ENCODE measurements at regions not wholly inside any gene's neighbourhood (a gene's known extent, or its start where the extent isn't known, plus 50 kb on each side); places are given as distances from the start of the nearest gene placed in this dataset.

DNA sequence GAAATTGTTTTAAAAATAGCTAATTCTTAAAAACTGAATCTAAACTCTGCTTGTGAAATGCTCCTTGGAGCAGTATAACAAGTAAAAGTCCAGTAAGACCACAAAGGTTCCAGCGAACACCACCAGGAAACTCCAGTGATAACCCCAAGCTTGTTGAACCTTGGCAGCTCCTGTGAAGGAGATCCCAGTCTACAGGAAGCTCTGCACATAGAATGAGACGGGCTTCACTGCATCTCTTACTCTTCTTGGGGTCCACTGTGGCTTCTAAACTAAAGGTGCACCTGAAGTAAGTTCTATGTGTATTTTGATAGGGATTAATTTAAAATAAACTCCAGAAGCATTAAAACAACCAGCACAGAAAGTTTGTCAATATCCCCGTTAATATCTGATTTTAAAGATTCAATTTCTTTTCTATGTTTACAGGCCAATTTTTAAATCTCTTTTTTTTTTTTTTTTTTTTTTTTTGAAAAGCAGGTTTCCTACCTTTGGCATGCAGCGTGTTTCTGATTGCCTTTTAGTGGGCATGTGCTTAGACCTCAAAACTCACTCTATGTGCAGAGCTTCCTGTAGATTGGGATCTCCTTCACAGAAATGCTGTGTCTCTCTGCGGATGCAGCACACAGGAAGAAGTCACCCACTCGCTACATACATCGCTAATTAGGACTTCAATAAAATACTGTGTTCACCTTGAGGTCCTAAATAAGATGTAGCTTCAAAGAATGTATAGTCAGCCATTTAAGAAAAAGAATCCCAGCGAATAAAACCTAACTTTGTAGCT, 508.5 kb downstream of the KLF12 start:
- BruUV-seq (replicated peaks): no TSS peak
- H3K4me3 ChIP-seq (ENCODE audit: low read depth, low read length): no peak overlapping the region
- Mint-ChIP-seq H3K4me1 (ENCODE audit: low read depth, unreplicated experiment) (peaks cover 4% of the 10 kb centered on the region), H3K36me3 (ENCODE audit: insufficient read depth, unreplicated experiment) (no peaks in the 10 kb centered on the region), H3K9me3 (ENCODE audit: unreplicated experiment) (no peaks in the 10 kb centered on the region), H3K4me3 (ENCODE audit: unreplicated experiment) (no peak overlapping the region), H3K27me3 (ENCODE audit: insufficient read depth, unreplicated experiment) (peaks cover 2% of the 10 kb centered on the region), H3K27ac (ENCODE audit: unreplicated experiment) (no peak overlapping the region)
- no peaks in the 10 kb centered on the region; the same call in 1 of the 2 replicates for H3K9me3 ChIP-seq
- H3K27me3 ChIP-seq (replicated peaks; ENCODE audit: control insufficient read depth, insufficient read depth, low read length): no peaks in the 10 kb centered on the region; the same call in 1 of the 2 replicates
- CTCF ChIA-PET: no interaction called here
- POLR2A ChIA-PET: no interaction called here
- H3K36me3 ChIP-seq (ENCODE audit: control insufficient read depth, insufficient read depth, low read length): no peaks in the 10 kb centered on the region
- no peaks in the 10 kb centered on the region for H3K4me1 ChIP-seq
- no peak for DNase-seq
- intact Hi-C loops (cut with micrococcal nuclease; ENCODE audit: unreplicated experiment): no loop called here
- TF ChIP-seq, protein P1, sequence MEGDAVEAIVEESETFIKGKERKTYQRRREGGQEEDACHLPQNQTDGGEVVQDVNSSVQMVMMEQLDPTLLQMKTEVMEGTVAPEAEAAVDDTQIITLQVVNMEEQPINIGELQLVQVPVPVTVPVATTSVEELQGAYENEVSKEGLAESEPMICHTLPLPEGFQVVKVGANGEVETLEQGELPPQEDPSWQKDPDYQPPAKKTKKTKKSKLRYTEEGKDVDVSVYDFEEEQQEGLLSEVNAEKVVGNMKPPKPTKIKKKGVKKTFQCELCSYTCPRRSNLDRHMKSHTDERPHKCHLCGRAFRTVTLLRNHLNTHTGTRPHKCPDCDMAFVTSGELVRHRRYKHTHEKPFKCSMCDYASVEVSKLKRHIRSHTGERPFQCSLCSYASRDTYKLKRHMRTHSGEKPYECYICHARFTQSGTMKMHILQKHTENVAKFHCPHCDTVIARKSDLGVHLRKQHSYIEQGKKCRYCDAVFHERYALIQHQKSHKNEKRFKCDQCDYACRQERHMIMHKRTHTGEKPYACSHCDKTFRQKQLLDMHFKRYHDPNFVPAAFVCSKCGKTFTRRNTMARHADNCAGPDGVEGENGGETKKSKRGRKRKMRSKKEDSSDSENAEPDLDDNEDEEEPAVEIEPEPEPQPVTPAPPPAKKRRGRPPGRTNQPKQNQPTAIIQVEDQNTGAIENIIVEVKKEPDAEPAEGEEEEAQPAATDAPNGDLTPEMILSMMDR (IDR thresholded peaks at IDR 0.05; ENCODE audit: insufficient read depth in 1 of 2, low read depth in 1 of 2, low read length in 1 of 2, severe bottlenecking in 1 of 2, unreplicated experiment in 1 of 2): no peak

DNA sequence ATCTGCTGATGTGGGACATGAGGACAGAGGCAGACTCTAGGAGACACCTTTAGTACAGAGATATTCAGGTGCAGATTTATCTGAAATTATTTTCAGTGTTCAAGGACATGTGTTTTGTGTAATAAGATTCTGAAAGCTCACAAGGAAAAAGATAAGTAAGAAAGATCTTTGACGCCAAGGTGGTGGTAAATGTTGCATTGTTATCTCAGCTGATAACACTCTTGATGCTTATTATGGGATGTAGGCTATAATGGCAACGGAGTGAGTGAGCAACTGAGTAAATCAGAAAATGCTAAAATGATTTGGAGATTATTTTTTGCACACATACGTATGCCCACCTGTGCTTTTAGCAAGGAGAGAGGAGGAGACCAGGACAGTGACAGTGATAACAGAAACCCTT, 510.9 kb downstream of the KLF12 start:
- H3K36me3 Mint-ChIP-seq (ENCODE audit: insufficient read depth, unreplicated experiment): no peaks in the 10 kb centered on the region
- ChIA-PET POLR2A (no interaction called here), CTCF (no interaction called here)

DNA sequence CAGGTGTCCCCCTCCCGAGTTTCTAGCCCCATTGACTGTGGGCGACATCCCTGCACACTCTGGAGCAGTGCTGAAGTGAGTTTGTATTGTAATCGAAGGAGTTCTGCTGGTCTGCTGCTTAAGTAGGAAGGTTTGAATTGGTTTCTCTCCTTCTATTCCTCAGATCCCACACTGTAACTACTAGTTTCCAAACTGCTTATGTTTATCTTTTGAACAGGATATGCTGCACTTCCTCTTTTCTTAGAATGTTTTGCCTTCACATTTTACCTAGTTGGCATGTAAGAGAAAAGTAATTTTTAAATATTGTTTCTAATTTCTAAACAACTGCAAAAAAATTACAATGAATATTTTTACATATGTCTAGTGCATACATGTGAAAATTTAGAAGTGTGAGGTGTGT, 511.8 kb downstream of the KLF12 start:
- H3K27me3 Mint-ChIP-seq (ENCODE audit: insufficient read depth, unreplicated experiment): peaks cover 2% of the 10 kb centered on the region
- ChIA-PET POLR2A (no interaction called here), CTCF (no interaction called here)
- BruUV-seq (replicated peaks): no TSS peak
- DNase-seq: no peak
- H3K27ac Mint-ChIP-seq (ENCODE audit: unreplicated experiment): no peak overlapping the region
- H3K36me3 ChIP-seq (ENCODE audit: control insufficient read depth, insufficient read depth, low read length): no peaks in the 10 kb centered on the region
- peaks cover 6% of the 10 kb centered on the region; the same call in 1 of the 2 replicates for H3K4me1 ChIP-seq
- H3K27me3 ChIP-seq (replicated peaks; ENCODE audit: control insufficient read depth, insufficient read depth, low read length): no peaks in the 10 kb centered on the region; the same call in 1 of the 2 replicates
- H3K9me3 ChIP-seq: no peaks in the 10 kb centered on the region; the same call in 1 of the 2 replicates
- TF ChIP-seq, protein P1 (IDR thresholded peaks at IDR 0.05; ENCODE audit: insufficient read depth in 1 of 2, low read depth in 1 of 2, low read length in 1 of 2, severe bottlenecking in 1 of 2, unreplicated experiment in 1 of 2): no peak
- H3K4me3 ChIP-seq (ENCODE audit: low read depth, low read length): no peak overlapping the region
- H3K4me3 Mint-ChIP-seq (ENCODE audit: unreplicated experiment): no peak overlapping the region
- H3K4me1 Mint-ChIP-seq (ENCODE audit: low read depth, unreplicated experiment): peaks cover 12% of the 10 kb centered on the region
- intact Hi-C loops (cut with micrococcal nuclease; ENCODE audit: unreplicated experiment): no loop called here
- H3K36me3 Mint-ChIP-seq (ENCODE audit: insufficient read depth, unreplicated experiment): no peaks in the 10 kb centered on the region
- H3K9me3 Mint-ChIP-seq (ENCODE audit: unreplicated experiment): no peaks in the 10 kb centered on the region

More for the DNA sequence above, 510.9 kb downstream of the KLF12 start:
- BruUV-seq (replicated peaks): no TSS peak
- Mint-ChIP-seq H3K4me3 (ENCODE audit: unreplicated experiment) (no peak overlapping the region), H3K9me3 (ENCODE audit: unreplicated experiment) (no peaks in the 10 kb centered on the region), H3K4me1 (ENCODE audit: low read depth, unreplicated experiment) (peaks cover 8% of the 10 kb centered on the region), H3K27me3 (ENCODE audit: insufficient read depth, unreplicated experiment) (peaks cover 2% of the 10 kb centered on the region), H3K27ac (ENCODE audit: unreplicated experiment) (no peak overlapping the region)
- TF ChIP-seq, protein P1 (IDR thresholded peaks at IDR 0.05; ENCODE audit: insufficient read depth in 1 of 2, low read depth in 1 of 2, low read length in 1 of 2, severe bottlenecking in 1 of 2, unreplicated experiment in 1 of 2): no peak
- Histone ChIP-seq H3K4me1 (peaks cover 6% of the 10 kb centered on the region; the same call in 1 of the 2 replicates), H3K9me3 (no peaks in the 10 kb centered on the region; the same call in 1 of the 2 replicates), H3K27me3 (replicated peaks; ENCODE audit: control insufficient read depth, insufficient read depth, low read length) (no peaks in the 10 kb centered on the region; the same call in 1 of the 2 replicates), H3K36me3 (ENCODE audit: control insufficient read depth, insufficient read depth, low read length) (no peaks in the 10 kb centered on the region), H3K4me3 (ENCODE audit: low read depth, low read length) (no peak overlapping the region)
- intact Hi-C loops (cut with micrococcal nuclease; ENCODE audit: unreplicated experiment): no loop called here
- no peak for DNase-seq

Measured in Caco-2 (cell line).